Islet precursor cell (in vitro differentiated cells): ENCODE measurements at regions not wholly inside any gene's neighbourhood (a gene's known extent, or its start where the extent isn't known, plus 50 kb on each side); places are given as distances from the start of the nearest gene placed in this dataset.

Experiments used
- DNase-seq: peaks from one replicate; pipeline ENCODE4 v3.0.0-alpha.2; 2018

DNA sequence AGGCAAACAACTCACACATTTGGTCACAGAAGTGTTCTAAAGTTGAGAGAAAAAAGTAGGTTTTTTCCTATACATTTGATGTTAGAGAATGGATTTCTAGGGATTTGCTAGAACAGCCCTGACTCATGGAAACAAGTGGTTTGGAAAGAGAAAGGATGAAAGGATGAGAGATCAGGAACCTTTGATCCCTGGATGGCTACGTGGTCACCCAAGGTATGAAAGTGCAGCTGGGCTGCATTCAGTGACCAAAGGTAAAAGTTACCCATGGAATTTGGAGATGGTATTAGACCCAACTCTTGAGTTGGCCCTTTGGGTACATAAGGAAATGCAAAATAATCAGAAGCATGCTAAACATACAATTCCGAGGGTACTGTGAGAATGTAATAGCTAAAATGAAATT, 61.3 kb upstream of the SPIN1 start:
- DNase-seq, result no peak

DNA sequence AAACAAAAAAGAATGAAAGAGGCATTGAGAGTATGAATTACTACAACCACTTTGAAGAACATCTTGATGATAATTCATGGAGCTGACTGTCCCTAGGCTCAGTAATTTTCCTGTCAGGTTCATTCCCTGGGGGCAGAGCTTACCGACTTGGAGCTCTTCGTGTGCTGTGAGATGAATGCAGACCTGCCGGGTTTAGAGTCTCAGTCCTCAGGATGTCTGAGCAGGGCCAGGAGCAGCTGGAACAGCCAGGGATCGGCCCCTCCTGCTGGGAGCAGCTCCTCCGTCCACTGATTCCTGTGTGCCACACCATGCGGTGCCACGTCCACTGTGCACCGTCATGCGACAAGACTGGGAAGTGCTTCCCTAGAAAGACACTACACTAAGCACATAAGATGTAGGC, 62.2 kb upstream of the SPIN1 start:
- DNase-seq, result peak; percentile 71

DNA sequence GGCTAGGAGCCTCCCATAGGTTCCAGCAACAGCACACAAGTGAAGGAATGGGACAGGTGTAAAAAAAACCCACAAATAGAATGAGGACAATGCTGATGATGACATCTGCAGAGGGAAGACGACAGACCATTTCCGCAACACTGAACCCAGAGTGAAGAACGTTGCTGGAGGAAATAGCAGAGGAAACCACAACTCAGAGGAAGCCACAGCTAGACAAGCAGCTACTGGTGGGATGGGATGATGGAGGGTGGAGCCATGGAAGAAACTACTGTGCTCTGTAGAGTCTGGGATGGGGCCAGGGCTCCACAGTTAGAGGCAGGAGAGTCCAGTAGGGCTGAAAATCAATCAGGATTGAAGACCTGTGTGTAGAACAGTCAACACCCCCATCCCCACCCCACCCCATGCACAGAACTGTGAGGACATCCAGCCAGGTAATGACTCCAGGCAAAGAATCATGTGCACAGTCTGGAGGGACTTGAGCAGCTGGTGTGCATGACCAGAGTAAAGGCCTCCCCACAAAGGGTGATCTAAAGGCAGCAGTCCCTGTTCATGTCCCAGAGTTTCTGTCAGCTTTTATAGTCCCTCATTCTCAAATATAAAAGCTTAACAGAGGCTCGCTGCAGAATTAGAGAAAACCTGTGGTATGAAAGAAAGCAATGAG, 65.2 kb upstream of the SPIN1 start:
- no peak for DNase-seq

DNA sequence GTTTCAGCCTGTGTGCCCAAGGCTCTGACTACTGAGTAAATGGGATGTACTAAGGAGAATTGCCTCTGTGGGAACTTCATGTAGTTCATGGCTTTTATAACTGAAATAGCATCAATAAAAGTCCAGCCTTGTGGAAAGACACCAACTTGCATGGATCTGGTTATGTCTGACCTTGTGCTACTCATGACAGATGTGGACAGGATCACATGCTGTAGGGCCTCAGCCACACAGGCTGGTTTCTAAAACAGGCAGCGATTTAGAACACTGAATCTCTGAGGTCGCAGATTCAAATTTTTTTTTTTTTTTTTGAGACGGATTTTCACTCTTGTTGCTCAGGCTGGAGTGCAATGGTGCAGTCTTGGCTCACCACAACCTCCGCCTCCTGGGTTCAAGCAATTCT, 66.5 kb upstream of the SPIN1 start:
- DNase-seq, result no peak

DNA sequence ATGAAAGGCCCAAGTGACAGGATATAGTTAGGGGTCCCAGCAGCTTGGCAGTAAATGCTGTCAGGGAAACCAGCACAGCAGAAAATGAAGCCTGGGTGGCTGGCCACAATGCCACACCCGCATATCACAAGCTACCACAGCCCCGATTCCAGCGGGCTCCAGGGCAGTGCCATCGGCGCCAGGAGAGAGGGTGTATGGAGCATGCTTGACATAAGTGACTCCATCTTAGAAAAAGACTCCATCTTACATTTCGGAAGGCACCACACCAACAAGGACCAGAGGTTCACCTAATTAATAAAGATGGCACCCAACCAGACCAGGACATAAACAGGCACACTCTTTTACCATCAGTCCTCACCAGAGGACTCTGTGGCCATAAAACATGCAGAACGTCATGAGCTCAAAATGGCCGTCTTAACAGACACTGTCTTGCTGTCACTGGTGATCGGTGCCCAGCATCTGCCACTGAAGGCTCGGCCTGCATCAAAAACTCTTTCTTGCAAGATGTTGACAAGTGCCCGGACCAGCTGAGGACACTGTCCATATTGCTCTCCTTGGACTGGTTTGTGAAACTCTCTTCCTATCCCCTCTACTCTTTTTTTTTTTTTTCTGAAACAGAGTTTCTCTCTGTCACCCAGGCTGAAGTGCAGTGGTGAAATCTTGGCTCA, 67.4 kb upstream of the SPIN1 start:
- DNase-seq, result no peak

GRCh38 chr9:88319936-88320747, 68.1 kb upstream of the SPIN1 start:
- no peak for DNase-seq

- peak; percentile 68 for DNase-seq
These were observed 74.7 kb upstream of the SPIN1 start for GRCh38 chr9:88313364-88314220.

GRCh38 chr9:88312517-88313103, 75.6 kb upstream of the SPIN1 start:
- no peak for DNase-seq

- DNase-seq, result no peak
These were observed 76.2 kb upstream of the SPIN1 start for GRCh38 chr9:88312045-88312444.

DNA sequence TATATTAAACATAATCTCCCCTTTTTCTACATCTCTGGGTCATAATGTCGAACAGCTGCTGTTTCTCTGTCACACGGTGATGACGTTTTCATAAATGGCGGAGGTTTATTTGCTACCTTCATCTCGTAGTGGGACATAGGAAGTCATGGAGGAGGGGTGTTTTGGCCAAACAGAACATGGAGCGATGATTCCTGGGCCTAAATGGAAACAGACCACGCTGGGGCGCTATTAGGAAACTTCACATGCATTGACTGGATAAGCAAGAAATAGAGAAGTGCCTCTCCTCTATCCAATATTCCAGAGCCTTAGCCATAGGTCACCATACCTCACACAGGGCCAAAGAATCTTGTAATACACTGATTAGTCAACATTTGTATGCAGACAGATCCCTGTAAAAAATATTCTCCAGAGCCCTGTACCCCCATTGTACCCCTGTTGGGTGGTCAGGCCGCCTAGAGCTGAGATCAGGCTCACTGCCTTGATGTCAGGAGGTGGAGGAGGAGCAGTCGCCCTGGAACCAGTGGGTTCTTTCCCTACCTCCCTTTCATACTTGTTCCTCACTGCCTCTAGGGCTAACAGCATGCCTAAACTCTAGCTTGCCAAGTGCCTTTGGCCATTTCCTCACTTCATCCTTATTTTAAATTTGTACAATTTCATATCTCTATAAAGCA, 77.8 kb upstream of the SPIN1 start:
- DNase-seq, result peak; percentile 60

- DNase-seq, result no peak
These were observed 79.2 kb upstream of the SPIN1 start for GRCh38 chr9:88308831-88309560.

GRCh38 chr9:88307136-88307535, 81.1 kb upstream of the SPIN1 start:
- no peak for DNase-seq

- DNase-seq, result no peak
These were observed 84.4 kb upstream of the SPIN1 start for GRCh38 chr9:88303721-88304451.

- DNase-seq, result no peak
These were observed 85.5 kb upstream of the SPIN1 start for GRCh38 chr9:88302579-88303324.

DNA sequence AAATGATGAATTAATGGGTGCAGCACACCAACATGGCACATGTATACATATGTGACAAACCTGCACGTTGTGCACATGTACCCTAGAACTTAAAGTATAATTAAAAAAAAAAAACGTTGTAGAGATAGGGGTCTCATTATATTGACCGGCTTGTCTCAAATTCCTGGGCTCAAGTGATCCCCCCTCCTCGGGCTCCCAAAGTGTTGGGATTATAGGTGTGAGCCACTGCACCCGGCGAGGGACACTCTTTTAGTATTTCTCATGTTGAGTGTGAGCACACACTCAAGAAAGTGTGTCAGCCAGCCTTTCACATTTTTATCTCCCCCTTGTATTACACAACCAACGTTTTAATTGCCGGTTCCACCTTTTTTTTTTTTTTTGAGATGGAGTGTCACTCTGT, 87.7 kb upstream of the SPIN1 start:
- DNase-seq, result no peak

GRCh38 chr9:88291856-88292255, 96.4 kb upstream of the SPIN1 start:
- no peak for DNase-seq

DNA sequence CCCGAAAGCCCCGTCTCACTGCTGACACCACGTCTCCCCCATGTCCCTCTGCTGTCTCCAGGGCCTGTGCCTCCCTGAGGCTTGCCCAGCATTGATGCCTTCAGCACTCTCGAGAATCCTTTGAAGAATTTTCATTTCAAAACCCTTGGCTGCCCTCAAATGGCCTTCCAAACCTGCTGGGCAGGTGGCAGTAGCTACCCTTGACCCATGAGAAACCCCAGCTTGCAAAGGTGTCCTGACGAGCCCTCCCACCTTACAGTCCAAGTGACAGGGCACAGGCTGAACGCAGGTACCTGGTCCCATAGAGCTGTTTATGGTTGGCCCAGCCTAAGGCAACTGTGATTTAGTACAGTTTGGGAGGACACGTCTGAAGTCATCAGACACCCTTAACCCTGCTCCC, 97.2 kb upstream of the SPIN1 start:
- DNase-seq, result no peak

DNA sequence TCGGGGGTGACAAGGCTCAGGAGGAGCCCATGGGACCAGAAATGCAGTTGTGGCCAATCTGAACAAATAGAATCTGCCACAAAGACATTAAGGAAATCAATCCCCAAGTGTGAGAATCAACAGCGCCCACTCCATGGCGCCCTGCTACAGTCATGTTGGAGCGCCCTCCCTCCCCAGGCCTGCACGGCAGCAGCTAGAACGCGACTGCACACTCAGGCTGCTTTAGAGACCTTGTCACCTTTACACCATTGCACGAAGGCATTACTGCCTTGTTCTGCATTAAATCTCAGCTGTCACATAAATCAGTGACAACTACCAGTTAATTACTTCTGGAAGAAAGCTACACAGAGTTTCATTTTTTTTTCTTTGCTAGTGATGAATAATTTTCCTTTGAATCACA, 98.7 kb upstream of the SPIN1 start:
- no peak for DNase-seq

DNA sequence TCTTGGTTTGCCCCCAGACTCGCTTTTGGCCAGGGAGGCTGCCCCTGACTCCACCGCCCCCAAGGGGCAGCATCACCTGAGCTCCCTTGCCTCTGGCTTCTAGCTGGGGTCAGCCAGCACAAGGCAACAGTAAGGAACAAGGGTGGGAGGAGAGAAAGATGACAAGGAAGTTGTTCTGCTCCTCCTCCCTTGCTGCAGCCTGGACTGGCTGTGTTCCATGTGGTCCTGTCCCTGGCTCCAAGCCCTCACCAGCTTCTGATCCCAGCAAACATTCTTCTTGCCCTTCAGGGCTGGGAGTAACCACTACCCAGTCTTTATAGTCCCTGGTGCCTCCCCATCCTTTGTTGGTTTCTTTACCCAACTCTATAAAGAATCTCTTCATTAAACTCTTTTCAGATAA, 100.3 kb upstream of the SPIN1 start:
- DNase-seq, result no peak

- peak; percentile 78 for DNase-seq
These were observed 107.3 kb upstream of the SPIN1 start for GRCh38 chr9:88280816-88281382.
